GM12878 (cell line): ENCODE measurements at regions not wholly inside any gene's neighbourhood (a gene's known extent, or its start where the extent isn't known, plus 50 kb on each side); places are given as distances from the start of the nearest gene placed in this dataset.

Experiments
- ATAC-seq: fragments of 200-7000 bp; cut with Tn5 transposase; 3 replicates; pipeline ENCODE4 v1.9.1; 2020; ENCODE audit warnings: mild to moderate bottlenecking, moderate library complexity
- BruUV-seq: library from RNA; stranded (reverse); fragments of 400-500 nt; replicated peaks from 2 replicates; lab custom pipeline; 2021; lab: Mats Ljungman, UMichigan
- CTCF ChIA-PET: fragments of 300-600 bp; sonication (Branson Sonifier 250); formaldehyde crosslinking; extraction: SDS; loops from one replicate; lab custom pipeline; 2021; ENCODE audit warnings: inconsistent platforms; lab: Yijun Ruan, JAX
- POLR2A ChIA-PET: fragments of 350-600 bp; formaldehyde crosslinking; extraction: SDS; loops from one replicate; lab custom pipeline; 2021; ENCODE audit warnings: inconsistent platforms; lab: Charles Lee
- RAD21 ChIA-PET: fragments of 300-600 bp; sonication (Branson Sonifier 250); formaldehyde crosslinking; loops from one replicate; lab custom pipeline; 2023; ENCODE audit warnings: antibody characterized with exemption; ENCODE audit not compliant: unreplicated experiment; lab: Charles Lee
- SMC1A ChIA-PET: fragments of 300-600 bp; sonication (Branson Sonifier 250); formaldehyde crosslinking; loops from one replicate; lab custom pipeline; 2023; ENCODE audit not compliant: unreplicated experiment, uncharacterized antibody; lab: Charles Lee
- DNase-seq: peaks from one replicate; pipeline ENCODE4 v3.0.0-alpha.2; 2011; ENCODE audit warnings: low read depth, low spot score
- FAIRE-seq: peaks from 3 replicates; lab custom pipeline; 2011; peaks lifted over from hg19 to GRCh38; lab: Jason Lieb, UNC
- H2AFZ ChIP-seq: 2 replicates; pipeline ENCODE4 v1.6.0; 2011; ENCODE audit warnings: low read depth, low read length, control low read depth; ENCODE audit not compliant: control insufficient read depth
- H3K27ac ChIP-seq: 2 replicates; pipeline ENCODE4 v1.5.1; 2011; ENCODE audit warnings: control low read depth; ENCODE audit not compliant: control insufficient read depth, insufficient read depth
- H3K27me3 ChIP-seq, 2 experiments: replicated peaks in 1 of 2; 2 replicates each; pipeline versions ENCODE4 v1.6.0 to v1.6.1; 2011; ENCODE audit warnings: low read length in 1 of 2; ENCODE audit not compliant: control insufficient read depth in 2 of 2, insufficient read depth in 2 of 2
- H3K36me3 ChIP-seq, 2 experiments: 2 replicates each; pipeline ENCODE4 v1.5.1; 2011; ENCODE audit warnings: low read length in 1 of 2; ENCODE audit not compliant: control insufficient read depth in 2 of 2, insufficient read depth in 2 of 2
- H3K4me1 ChIP-seq: 2 replicates; pipeline ENCODE4 v1.6.1; 2011; ENCODE audit warnings: mild to moderate bottlenecking, low read length, moderate library complexity, mixed read lengths; ENCODE audit not compliant: control insufficient read depth, insufficient read depth
- H3K4me2 ChIP-seq: 2 replicates; pipeline ENCODE4 v1.6.0; 2011; ENCODE audit warnings: control low read depth; ENCODE audit not compliant: control insufficient read depth, insufficient read depth
- H3K4me3 ChIP-seq: fragments of 200-600 bp; sonication (generic); 2 replicates; pipeline ENCODE4 v1.5.1; 2016
- H3K79me2 ChIP-seq: 2 replicates; pipeline ENCODE4 v1.6.0; 2011; ENCODE audit warnings: low read length; ENCODE audit not compliant: control insufficient read depth, insufficient read depth
- H3K9ac ChIP-seq: 2 replicates; pipeline ENCODE4 v1.8.0; 2011; ENCODE audit warnings: low read length, control low read depth, mixed read lengths; ENCODE audit not compliant: control insufficient read depth, insufficient read depth
- H3K9me3 ChIP-seq: replicated peaks from 3 replicates; pipeline ENCODE4 v1.5.1; 2011; ENCODE audit warnings: mild to moderate bottlenecking, low read length; ENCODE audit not compliant: control insufficient read depth, insufficient read depth
- H4K20me1 ChIP-seq: 2 replicates; pipeline ENCODE4 v1.6.0; 2011; ENCODE audit not compliant: control insufficient read depth, insufficient read depth
- CHD4 ChIP-seq: fragments of 200-600 bp; sonication (generic); IDR thresholded peaks from 2 replicates; pipeline ENCODE4 v1.6.1; 2016; ENCODE audit warnings: mild to moderate bottlenecking
- EED ChIP-seq: sonication (generic); IDR thresholded peaks from 2 replicates; pipeline ENCODE4 v1.6.1; 2016; ENCODE audit warnings: antibody characterized with exemption, low read depth
- FOXK2 ChIP-seq: fragments of 450-650 bp; IDR thresholded peaks from 2 replicates; pipeline ENCODE4 v1.6.1; 2017; ENCODE audit warnings: mild to moderate bottlenecking, moderate library complexity
- HCFC1 ChIP-seq: fragments of 150-350 bp; IDR thresholded peaks from 2 replicates; pipeline ENCODE4 v1.6.1; 2014; ENCODE audit warnings: low read length
- KAT2A ChIP-seq: conservative IDR thresholded peaks from 2 replicates; pipeline ENCODE4 v1.6.1; 2011; ENCODE audit warnings: low read depth, low read length; ENCODE audit not compliant: control insufficient read depth
- NFYA ChIP-seq: IDR thresholded peaks from 2 replicates; pipeline ENCODE4 v1.6.1; 2011; ENCODE audit warnings: low read depth, mild to moderate bottlenecking, low read length, improper control_type of control experiment, borderline replicate concordance
- NR2C1 ChIP-seq: fragments of 450-650 bp; IDR thresholded peaks from 2 replicates; pipeline ENCODE4 v1.6.1; 2017; ENCODE audit warnings: antibody characterized with exemption, mild to moderate bottlenecking, moderate library complexity
- NR2C2 ChIP-seq: IDR thresholded peaks from 2 replicates; pipeline ENCODE4 v1.6.1; 2011; ENCODE audit warnings: borderline replicate concordance, low read depth; ENCODE audit not compliant: control insufficient read depth, insufficient read length
- NRF1 ChIP-seq: conservative IDR thresholded peaks from 2 replicates; pipeline ENCODE4 v1.6.1; 2011; ENCODE audit warnings: mild to moderate bottlenecking, low read depth, low read length, improper control_type of control experiment
- PAX8 ChIP-seq: fragments of 450-650 bp; IDR thresholded peaks from 2 replicates; pipeline ENCODE4 v1.6.1; 2017; ENCODE audit warnings: mild to moderate bottlenecking, moderate library complexity
- RB1 ChIP-seq: fragments of 450-650 bp; formaldehyde crosslinking; IDR thresholded peaks from 2 replicates; pipeline ENCODE4 v1.6.1; 2017; ENCODE audit warnings: mild to moderate bottlenecking, borderline replicate concordance
- SIN3A ChIP-seq: IDR thresholded peaks from 2 replicates; pipeline ENCODE4 v1.6.1; 2012; ENCODE audit warnings: low read depth, low read length, improper control_type of control experiment
- ZBED1 ChIP-seq: IDR thresholded peaks from 2 replicates; pipeline ENCODE4 v1.6.1; 2016; ENCODE audit warnings: borderline replicate concordance
- ZNF622 ChIP-seq: fragments of 450-650 bp; IDR thresholded peaks from 2 replicates; pipeline ENCODE4 v1.6.1; 2017; ENCODE audit warnings: mild to moderate bottlenecking, inconsistent platforms
- WGBS: methylation state at CpG from one replicate; pipeline ENCODE4 v1.1.6; 2016; ENCODE audit warnings: low lambda C conversion rate; ENCODE audit not compliant: insufficient replicate concordance, insufficient coverage; ENCODE audit errors: missing lambda C conversion rate; 5-methylcytosine and 5-hydroxymethylcytosine counted together
- in situ Hi-C: fragments of 300-500 bp; cut with MboI; formaldehyde crosslinking; loops from 9 replicates; pipeline ENCODE4 v1.14.3; 2018; ENCODE audit warnings: mixed read lengths
- intact Hi-C: fragments of 100-400 bp; cut with micrococcal nuclease; formaldehyde crosslinking; loops from one replicate; pipeline ENCODE4 v1.14.2; 2022; ENCODE audit not compliant: unreplicated experiment
- TF ChIP-seq, protein P1 (sequence below): fragments of 450-650 bp; IDR thresholded peaks from 2 replicates; pipeline ENCODE4 v1.6.1; 2018; ENCODE audit warnings: mild to moderate bottlenecking, low read depth, moderate library complexity; ENCODE audit not compliant: partially characterized antibody
- TF ChIP-seq, protein P2 (sequence below): IDR thresholded peaks from 2 replicates; pipeline ENCODE4 v1.6.1; 2012; ENCODE audit warnings: low read depth, low read length, improper control_type of control experiment
- TF ChIP-seq, protein P3 (sequence below): fragments of 450-650 bp; IDR thresholded peaks from 2 replicates; pipeline ENCODE4 v1.6.1; 2017; ENCODE audit warnings: mild to moderate bottlenecking, low read depth, inconsistent platforms; ENCODE audit not compliant: poor library complexity, severe bottlenecking
- TF ChIP-seq, protein P4 (sequence below): IDR thresholded peaks from 2 replicates; pipeline ENCODE4 v1.6.1; 2011; ENCODE audit warnings: borderline replicate concordance, low read depth, mild to moderate bottlenecking, moderate library complexity, low read length; ENCODE audit not compliant: insufficient read depth, poor library complexity, severe bottlenecking

DNA sequence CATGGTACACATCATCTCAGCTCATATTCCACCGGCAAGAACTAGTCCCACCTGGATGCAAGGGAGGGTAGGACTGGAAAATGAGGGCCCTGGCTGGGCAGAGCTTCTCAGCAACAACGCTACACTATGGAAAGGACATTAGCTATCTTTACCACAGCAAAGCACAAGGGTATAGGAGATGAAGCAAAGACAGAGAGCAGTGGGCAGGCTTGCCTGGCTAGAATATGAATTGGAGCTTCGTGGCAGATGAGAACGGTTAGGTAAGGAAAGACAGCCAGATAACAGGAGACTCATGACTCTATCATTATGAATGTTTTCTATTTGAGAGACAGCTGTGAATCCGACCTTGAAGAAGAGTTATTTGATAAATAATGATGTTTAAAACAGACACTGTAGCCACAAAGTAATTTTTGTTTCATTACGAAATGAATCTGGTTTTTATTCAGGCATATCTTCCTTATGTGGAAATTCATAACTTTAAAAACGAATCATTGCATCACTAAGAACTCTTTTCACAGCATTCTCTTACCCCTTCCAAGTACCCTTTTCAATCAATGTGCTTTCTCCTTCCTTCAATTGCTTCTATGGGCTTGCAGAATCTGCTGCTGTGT, 59.1 kb upstream of the PCED1B start:
- no peak for FAIRE-seq
- CTCF ChIA-PET: interaction anchor here (0.7 to 4.7 kb wide), 20 partner anchors 9 to 1258 kb away, joined by 3 to 49 read pairs (median 4); no protein-coding TSS in a partner anchor
- POLR2A ChIA-PET: no interaction called here
- SMC1A ChIA-PET: interaction anchor here (0.6 to 2.5 kb wide), 9 partner anchors 9 to 948 kb away, joined by 3 to 16 read pairs (median 4); no protein-coding TSS in a partner anchor
- Histone ChIP-seq H3K36me3 (no peaks in the 10 kb centered on the region), H3K4me1 (no peaks in the 10 kb centered on the region), H3K27me3 (no peaks in the 10 kb centered on the region), H2AFZ (no peak overlapping the region), H3K27ac (no peak overlapping the region), H3K9me3 (no peaks in the 10 kb centered on the region), H3K4me2 (no peak overlapping the region), H3K4me3 (no peak overlapping the region), H3K9ac (no peak overlapping the region), H4K20me1 (no peaks in the 10 kb centered on the region), H3K79me2 (no peaks in the 10 kb centered on the region)
- no peak for DNase-seq
- BruUV-seq: no TSS peak
- intact Hi-C loops: loop anchor here (2.0 to 5.0 kb wide), 2 partner anchors 343 to 896 kb away; no protein-coding TSS in a partner anchor
- RAD21 ChIA-PET: interaction anchor here (0.6 to 2.8 kb wide), 4 partner anchors 12 to 895 kb away, joined by 3 to 19 read pairs (median 4); no protein-coding TSS in a partner anchor
- in situ Hi-C loops: loop anchor here (25.0 kb wide), 1 partner anchor 883 kb away; no protein-coding TSS in a partner anchor
- ATAC-seq: no peak
- WGBS: 35% methylated on average over 7 of the region's 7 CpGs
- TF ChIP-seq, protein P1, sequence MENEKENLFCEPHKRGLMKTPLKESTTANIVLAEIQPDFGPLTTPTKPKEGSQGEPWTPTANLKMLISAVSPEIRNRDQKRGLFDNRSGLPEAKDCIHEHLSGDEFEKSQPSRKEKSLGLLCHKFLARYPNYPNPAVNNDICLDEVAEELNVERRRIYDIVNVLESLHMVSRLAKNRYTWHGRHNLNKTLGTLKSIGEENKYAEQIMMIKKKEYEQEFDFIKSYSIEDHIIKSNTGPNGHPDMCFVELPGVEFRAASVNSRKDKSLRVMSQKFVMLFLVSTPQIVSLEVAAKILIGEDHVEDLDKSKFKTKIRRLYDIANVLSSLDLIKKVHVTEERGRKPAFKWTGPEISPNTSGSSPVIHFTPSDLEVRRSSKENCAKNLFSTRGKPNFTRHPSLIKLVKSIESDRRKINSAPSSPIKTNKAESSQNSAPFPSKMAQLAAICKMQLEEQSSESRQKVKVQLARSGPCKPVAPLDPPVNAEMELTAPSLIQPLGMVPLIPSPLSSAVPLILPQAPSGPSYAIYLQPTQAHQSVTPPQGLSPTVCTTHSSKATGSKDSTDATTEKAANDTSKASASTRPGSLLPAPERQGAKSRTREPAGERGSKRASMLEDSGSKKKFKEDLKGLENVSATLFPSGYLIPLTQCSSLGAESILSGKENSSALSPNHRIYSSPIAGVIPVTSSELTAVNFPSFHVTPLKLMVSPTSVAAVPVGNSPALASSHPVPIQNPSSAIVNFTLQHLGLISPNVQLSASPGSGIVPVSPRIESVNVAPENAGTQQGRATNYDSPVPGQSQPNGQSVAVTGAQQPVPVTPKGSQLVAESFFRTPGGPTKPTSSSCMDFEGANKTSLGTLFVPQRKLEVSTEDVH: no peak
- no peak for TF ChIP-seq RB1
- no peak for TF ChIP-seq EED
- TF ChIP-seq KAT2A: no peak
- TF ChIP-seq HCFC1: no peak
- TF ChIP-seq ZBED1: no peak
- no peak for TF ChIP-seq NFYA
- no peak for TF ChIP-seq NRF1
- TF ChIP-seq ZNF622: no peak
- TF ChIP-seq, protein P2, sequence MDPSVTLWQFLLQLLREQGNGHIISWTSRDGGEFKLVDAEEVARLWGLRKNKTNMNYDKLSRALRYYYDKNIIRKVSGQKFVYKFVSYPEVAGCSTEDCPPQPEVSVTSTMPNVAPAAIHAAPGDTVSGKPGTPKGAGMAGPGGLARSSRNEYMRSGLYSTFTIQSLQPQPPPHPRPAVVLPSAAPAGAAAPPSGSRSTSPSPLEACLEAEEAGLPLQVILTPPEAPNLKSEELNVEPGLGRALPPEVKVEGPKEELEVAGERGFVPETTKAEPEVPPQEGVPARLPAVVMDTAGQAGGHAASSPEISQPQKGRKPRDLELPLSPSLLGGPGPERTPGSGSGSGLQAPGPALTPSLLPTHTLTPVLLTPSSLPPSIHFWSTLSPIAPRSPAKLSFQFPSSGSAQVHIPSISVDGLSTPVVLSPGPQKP: no peak
- TF ChIP-seq SIN3A: no peak
- TF ChIP-seq, protein P3, sequence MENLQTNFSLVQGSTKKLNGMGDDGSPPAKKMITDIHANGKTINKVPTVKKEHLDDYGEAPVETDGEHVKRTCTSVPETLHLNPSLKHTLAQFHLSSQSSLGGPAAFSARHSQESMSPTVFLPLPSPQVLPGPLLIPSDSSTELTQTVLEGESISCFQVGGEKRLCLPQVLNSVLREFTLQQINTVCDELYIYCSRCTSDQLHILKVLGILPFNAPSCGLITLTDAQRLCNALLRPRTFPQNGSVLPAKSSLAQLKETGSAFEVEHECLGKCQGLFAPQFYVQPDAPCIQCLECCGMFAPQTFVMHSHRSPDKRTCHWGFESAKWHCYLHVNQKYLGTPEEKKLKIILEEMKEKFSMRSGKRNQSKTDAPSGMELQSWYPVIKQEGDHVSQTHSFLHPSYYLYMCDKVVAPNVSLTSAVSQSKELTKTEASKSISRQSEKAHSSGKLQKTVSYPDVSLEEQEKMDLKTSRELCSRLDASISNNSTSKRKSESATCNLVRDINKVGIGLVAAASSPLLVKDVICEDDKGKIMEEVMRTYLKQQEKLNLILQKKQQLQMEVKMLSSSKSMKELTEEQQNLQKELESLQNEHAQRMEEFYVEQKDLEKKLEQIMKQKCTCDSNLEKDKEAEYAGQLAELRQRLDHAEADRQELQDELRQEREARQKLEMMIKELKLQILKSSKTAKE: no peak
- TF ChIP-seq, protein P4, sequence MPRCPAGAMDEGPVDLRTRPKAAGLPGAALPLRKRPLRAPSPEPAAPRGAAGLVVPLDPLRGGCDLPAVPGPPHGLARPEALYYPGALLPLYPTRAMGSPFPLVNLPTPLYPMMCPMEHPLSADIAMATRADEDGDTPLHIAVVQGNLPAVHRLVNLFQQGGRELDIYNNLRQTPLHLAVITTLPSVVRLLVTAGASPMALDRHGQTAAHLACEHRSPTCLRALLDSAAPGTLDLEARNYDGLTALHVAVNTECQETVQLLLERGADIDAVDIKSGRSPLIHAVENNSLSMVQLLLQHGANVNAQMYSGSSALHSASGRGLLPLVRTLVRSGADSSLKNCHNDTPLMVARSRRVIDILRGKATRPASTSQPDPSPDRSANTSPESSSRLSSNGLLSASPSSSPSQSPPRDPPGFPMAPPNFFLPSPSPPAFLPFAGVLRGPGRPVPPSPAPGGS: no peak
- TF ChIP-seq CHD4: no peak
- TF ChIP-seq NR2C1: no peak
- TF ChIP-seq NR2C2: no peak
- TF ChIP-seq FOXK2: no peak
- no peak for TF ChIP-seq PAX8
